GM12875 (cell line): ENCODE measurements at regions not wholly inside any gene's neighbourhood (a gene's known extent, or its start where the extent isn't known, plus 50 kb on each side); places are given as distances from the start of the nearest gene placed in this dataset.

Source experiments
- H3K4me3 ChIP-seq: one replicate; pipeline ENCODE4 v1.5.1; 2011; ENCODE audit warnings: low read depth, low read length, control low read depth
- TF ChIP-seq, protein P1 (sequence below): IDR thresholded peaks from 2 replicates; pipeline ENCODE4 v1.5.1; 2011; ENCODE audit warnings: low read depth, mild to moderate bottlenecking, control low read depth, inconsistent platforms, low read length, moderate library complexity, borderline replicate concordance; ENCODE audit not compliant: insufficient read depth

DNA sequence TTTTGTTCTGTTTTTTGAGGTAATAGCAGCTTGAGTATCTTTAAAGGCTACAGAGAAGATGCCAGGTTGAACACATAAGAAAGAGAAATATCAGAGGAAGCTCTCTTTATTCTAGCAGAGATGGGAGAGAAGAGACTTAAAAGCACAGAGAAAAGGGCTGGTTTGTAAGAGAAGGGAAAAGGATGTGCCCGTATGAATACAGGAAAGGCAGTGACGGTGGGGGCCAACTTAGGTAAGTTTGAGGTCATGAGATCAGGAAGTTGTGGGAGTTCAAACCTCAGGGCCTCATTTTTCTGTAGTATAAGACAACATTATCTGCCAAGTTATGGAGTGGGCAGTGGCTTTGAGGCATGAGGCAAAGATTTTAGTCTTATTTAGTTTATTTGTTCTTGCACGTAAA lies 121.3 kb upstream of the S100G start:
- no peak overlapping the region for H3K4me3 ChIP-seq
- TF ChIP-seq, protein P1, sequence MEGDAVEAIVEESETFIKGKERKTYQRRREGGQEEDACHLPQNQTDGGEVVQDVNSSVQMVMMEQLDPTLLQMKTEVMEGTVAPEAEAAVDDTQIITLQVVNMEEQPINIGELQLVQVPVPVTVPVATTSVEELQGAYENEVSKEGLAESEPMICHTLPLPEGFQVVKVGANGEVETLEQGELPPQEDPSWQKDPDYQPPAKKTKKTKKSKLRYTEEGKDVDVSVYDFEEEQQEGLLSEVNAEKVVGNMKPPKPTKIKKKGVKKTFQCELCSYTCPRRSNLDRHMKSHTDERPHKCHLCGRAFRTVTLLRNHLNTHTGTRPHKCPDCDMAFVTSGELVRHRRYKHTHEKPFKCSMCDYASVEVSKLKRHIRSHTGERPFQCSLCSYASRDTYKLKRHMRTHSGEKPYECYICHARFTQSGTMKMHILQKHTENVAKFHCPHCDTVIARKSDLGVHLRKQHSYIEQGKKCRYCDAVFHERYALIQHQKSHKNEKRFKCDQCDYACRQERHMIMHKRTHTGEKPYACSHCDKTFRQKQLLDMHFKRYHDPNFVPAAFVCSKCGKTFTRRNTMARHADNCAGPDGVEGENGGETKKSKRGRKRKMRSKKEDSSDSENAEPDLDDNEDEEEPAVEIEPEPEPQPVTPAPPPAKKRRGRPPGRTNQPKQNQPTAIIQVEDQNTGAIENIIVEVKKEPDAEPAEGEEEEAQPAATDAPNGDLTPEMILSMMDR: no peak
